HUES48 (cell line): ENCODE measurements at regions not wholly inside any gene's neighbourhood (a gene's known extent, or its start where the extent isn't known, plus 50 kb on each side); places are given as distances from the start of the nearest gene placed in this dataset.

Experiments
- H3K27ac ChIP-seq: one replicate; pipeline ENCODE4 v1.7.0; 2013; ENCODE audit warnings: low read depth, low read length, inconsistent platforms
- H3K27me3 ChIP-seq: 2 replicates; pipeline ENCODE4 v1.6.1; 2013; ENCODE audit warnings: mild to moderate bottlenecking, low read length; ENCODE audit not compliant: control insufficient read depth, insufficient read depth
- H3K36me3 ChIP-seq: 2 replicates; pipeline ENCODE4 v1.6.1; 2013; ENCODE audit warnings: low read length; ENCODE audit not compliant: control insufficient read depth, insufficient read depth
- H3K4me1 ChIP-seq: 2 replicates; pipeline ENCODE4 v1.6.1; 2013; ENCODE audit warnings: mild to moderate bottlenecking, low read length; ENCODE audit not compliant: control insufficient read depth, insufficient read depth
- H3K4me3 ChIP-seq: 2 replicates; pipeline ENCODE4 v1.5.1; 2013; ENCODE audit warnings: mild to moderate bottlenecking, low read depth, low read length
- H3K9ac ChIP-seq: 2 replicates; pipeline ENCODE4 v1.6.1; 2013; ENCODE audit warnings: mild to moderate bottlenecking, low read depth, low read length, moderate library complexity
- H3K9me3 ChIP-seq: 2 replicates; pipeline ENCODE4 v1.6.1; 2013; ENCODE audit warnings: low read length; ENCODE audit not compliant: control insufficient read depth, insufficient read depth

GRCh38 chr4:152041295-152041694 lies 280.5 kb upstream of the GATB start:
- Histone ChIP-seq H3K36me3 (no peaks in the 10 kb centered on the region), H3K9ac (no peak overlapping the region), H3K9me3 (no peaks in the 10 kb centered on the region), H3K4me1 (peaks cover 8% of the 10 kb centered on the region), H3K27ac (no peak overlapping the region), H3K4me3 (no peak overlapping the region), H3K27me3 (peaks cover 6% of the 10 kb centered on the region; the same call in 1 of the 2 replicates)

GRCh38 chr4:152039691-152040090 lies 278.9 kb upstream of the GATB start:
- Histone ChIP-seq H3K4me3 (no peak overlapping the region), H3K9me3 (no peaks in the 10 kb centered on the region), H3K27ac (no peak overlapping the region), H3K36me3 (no peaks in the 10 kb centered on the region), H3K27me3 (peaks cover 3% of the 10 kb centered on the region; the same call in 1 of the 2 replicates), H3K9ac (no peak overlapping the region), H3K4me1 (no peaks in the 10 kb centered on the region)

- Histone ChIP-seq H3K4me3 (no peak overlapping the region), H3K4me1 (no peaks in the 10 kb centered on the region), H3K27ac (no peak overlapping the region), H3K36me3 (no peaks in the 10 kb centered on the region), H3K9me3 (no peaks in the 10 kb centered on the region), H3K9ac (no peak overlapping the region), H3K27me3 (no peaks in the 10 kb centered on the region)
Measured at GRCh38 chr4:152039023-152039481, 278.2 kb upstream of the GATB start.

GRCh38 chr4:152038238-152038637 lies 277.4 kb upstream of the GATB start:
- no peak overlapping the region for H3K9ac ChIP-seq
- H3K9me3 ChIP-seq = no peaks in the 10 kb centered on the region
- no peaks in the 10 kb centered on the region for H3K27me3 ChIP-seq
- no peaks in the 10 kb centered on the region for H3K4me1 ChIP-seq
- H3K36me3 ChIP-seq = no peaks in the 10 kb centered on the region
- H3K4me3 ChIP-seq = no peak overlapping the region
- no peak overlapping the region for H3K27ac ChIP-seq

- Histone ChIP-seq H3K27me3 (no peaks in the 10 kb centered on the region), H3K9ac (no peak overlapping the region), H3K4me1 (no peaks in the 10 kb centered on the region), H3K4me3 (no peak overlapping the region), H3K9me3 (no peaks in the 10 kb centered on the region), H3K36me3 (no peaks in the 10 kb centered on the region), H3K27ac (no peak overlapping the region)
Measured at GRCh38 chr4:152037435-152037834, 276.6 kb upstream of the GATB start.

- Histone ChIP-seq H3K9me3 (no peaks in the 10 kb centered on the region), H3K36me3 (no peaks in the 10 kb centered on the region), H3K4me3 (no peak overlapping the region), H3K27ac (no peak overlapping the region), H3K4me1 (no peaks in the 10 kb centered on the region), H3K27me3 (no peaks in the 10 kb centered on the region), H3K9ac (no peak overlapping the region)
Measured at GRCh38 chr4:152033621-152034020, 272.8 kb upstream of the GATB start.

- Histone ChIP-seq H3K4me1 (no peaks in the 10 kb centered on the region), H3K36me3 (no peaks in the 10 kb centered on the region), H3K9ac (no peak overlapping the region), H3K4me3 (no peak overlapping the region), H3K9me3 (no peaks in the 10 kb centered on the region), H3K27ac (no peak overlapping the region), H3K27me3 (no peaks in the 10 kb centered on the region)
Measured at GRCh38 chr4:152032722-152033131, 271.9 kb upstream of the GATB start.

GRCh38 chr4:152029631-152030030 lies 268.8 kb upstream of the GATB start:
- Histone ChIP-seq H3K36me3 (no peaks in the 10 kb centered on the region), H3K4me3 (no peak overlapping the region), H3K27me3 (no peaks in the 10 kb centered on the region), H3K27ac (no peak overlapping the region), H3K9me3 (no peaks in the 10 kb centered on the region), H3K4me1 (no peaks in the 10 kb centered on the region; the same call in 1 of the 2 replicates), H3K9ac (no peak overlapping the region)

GRCh38 chr4:152028131-152028530 lies 267.3 kb upstream of the GATB start:
- Histone ChIP-seq H3K36me3 (no peaks in the 10 kb centered on the region), H3K27ac (no peak overlapping the region), H3K9me3 (no peaks in the 10 kb centered on the region), H3K4me1 (no peaks in the 10 kb centered on the region; the same call in 1 of the 2 replicates), H3K9ac (no peak overlapping the region), H3K27me3 (no peaks in the 10 kb centered on the region), H3K4me3 (no peak overlapping the region)

- Histone ChIP-seq H3K27ac (no peak overlapping the region), H3K9ac (no peak overlapping the region), H3K27me3 (no peaks in the 10 kb centered on the region), H3K4me3 (no peak overlapping the region), H3K4me1 (no peaks in the 10 kb centered on the region; the same call in 1 of the 2 replicates), H3K36me3 (no peaks in the 10 kb centered on the region), H3K9me3 (no peaks in the 10 kb centered on the region)
Measured at GRCh38 chr4:152024881-152025280, 264.1 kb upstream of the GATB start.

GRCh38 chr4:152023674-152024073 lies 262.9 kb upstream of the GATB start:
- no peaks in the 10 kb centered on the region for H3K36me3 ChIP-seq
- H3K4me3 ChIP-seq = no peak overlapping the region
- no peak overlapping the region for H3K27ac ChIP-seq
- no peaks in the 10 kb centered on the region; the same call in 1 of the 2 replicates for H3K4me1 ChIP-seq
- H3K27me3 ChIP-seq = no peaks in the 10 kb centered on the region
- no peak overlapping the region for H3K9ac ChIP-seq
- H3K9me3 ChIP-seq = no peaks in the 10 kb centered on the region

GRCh38 chr4:152022543-152022942 lies 261.7 kb upstream of the GATB start:
- Histone ChIP-seq H3K4me3 (no peak overlapping the region), H3K27me3 (no peaks in the 10 kb centered on the region), H3K9ac (no peak overlapping the region), H3K36me3 (no peaks in the 10 kb centered on the region), H3K9me3 (no peaks in the 10 kb centered on the region), H3K27ac (no peak overlapping the region), H3K4me1 (no peaks in the 10 kb centered on the region; the same call in 1 of the 2 replicates)
